CD4-positive, alpha-beta T cell treated with Interleukin-17A for 4 hours (primary cell): ENCODE measurements at regions not wholly inside any gene's neighbourhood (a gene's known extent, or its start where the extent isn't known, plus 50 kb on each side); places are given as distances from the start of the nearest gene placed in this dataset.
"Not testable (repeated sequence)": the region's sequence is repeated elsewhere in the genome, so short reads cannot be mapped to it uniquely, and the experiment has no call there.

Experiments
- DNase-seq: peaks from one replicate; pipeline ENCODE4 v3.0.0-alpha.2; 2020; ENCODE audit warnings: mixed read lengths

- no peak for DNase-seq
These were observed 521.0 kb downstream of the ADCYAP1 start for GRCh38 chr18:1425679-1426078.

GRCh38 chr18:1435487-1435886 is 530.8 kb downstream of the ADCYAP1 start:
- no peak for DNase-seq

DNA sequence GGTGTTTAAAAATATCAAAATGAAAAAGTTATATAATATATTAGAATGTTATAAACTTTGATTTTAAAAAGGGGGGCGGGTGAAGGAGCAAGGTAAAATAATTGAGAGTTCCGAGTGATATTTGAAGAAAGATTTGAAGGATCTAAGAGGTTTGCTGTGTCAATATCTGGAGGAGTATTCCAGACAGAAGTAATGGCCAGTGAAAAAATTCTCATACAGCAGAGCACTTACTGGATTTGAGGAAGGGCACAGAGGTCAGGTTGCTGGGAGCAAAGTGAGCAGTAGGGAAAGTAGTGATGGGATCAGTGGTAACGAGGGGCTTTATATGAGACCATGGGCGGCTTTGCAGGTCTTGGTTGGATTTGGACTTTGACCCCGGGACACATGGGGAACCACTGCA is 531.5 kb downstream of the ADCYAP1 start:
- no peak for DNase-seq

DNA sequence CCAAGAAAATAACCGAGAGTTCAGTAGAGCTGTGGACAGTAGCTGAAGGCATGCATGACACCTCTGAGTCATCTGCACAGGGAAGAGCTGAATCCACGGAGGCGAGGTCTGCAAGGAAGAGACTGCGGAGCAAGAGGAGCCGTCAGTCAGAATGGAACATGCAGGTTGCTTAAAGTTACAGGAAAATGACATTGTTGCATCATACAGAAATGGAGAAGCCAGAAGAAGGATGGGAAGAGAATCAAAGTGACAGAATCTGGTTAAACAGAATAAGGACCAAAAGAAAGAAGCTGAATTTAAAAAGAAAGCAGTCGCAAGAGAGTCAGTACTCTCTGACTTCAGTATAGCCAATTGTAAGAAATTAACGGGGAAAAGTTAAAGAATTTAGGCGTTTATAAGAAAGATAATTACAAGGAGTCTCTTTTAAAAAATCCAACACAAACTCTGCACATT is 533.8 kb downstream of the ADCYAP1 start:
- no peak for DNase-seq

DNA sequence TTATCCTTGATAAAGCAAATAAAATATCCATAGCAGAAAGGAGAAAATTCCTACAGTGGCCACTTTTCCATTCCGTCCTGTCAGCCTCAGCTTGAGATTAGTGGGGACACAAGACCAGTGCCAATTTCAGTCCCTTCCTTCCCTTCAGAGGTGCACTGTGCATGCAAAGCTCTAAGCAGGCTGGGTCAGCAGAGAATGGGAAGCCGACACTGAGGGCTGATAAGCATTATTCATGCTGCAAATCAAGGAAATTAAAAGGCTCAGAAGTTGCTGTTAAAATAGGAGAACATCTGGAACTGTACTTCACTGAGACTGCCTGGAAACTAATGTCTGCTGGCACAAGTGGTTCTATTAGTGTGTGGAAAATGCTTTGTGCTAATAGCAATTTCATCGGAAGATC is 534.3 kb downstream of the ADCYAP1 start:
- no peak for DNase-seq

DNA sequence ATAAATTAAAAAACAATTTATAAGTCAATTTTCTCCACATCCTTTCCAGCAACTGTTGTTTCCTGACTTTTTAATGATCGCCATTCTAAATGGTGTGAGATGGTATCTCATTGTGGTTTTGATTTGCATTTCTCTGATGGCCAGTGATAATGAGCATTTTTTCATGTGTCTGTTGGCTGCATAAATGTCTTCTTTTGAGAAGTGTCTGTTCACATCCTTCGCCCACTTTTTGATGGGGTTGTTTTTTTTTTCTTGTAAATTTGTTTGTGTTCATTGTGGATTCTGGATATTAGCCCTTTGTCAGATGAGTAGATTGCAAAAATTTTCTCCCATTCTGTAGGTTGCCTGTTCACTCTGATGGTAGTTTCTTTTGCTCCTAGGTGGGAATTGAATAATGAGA is 539.4 kb downstream of the ADCYAP1 start:
- not testable (repeated sequence) for DNase-seq

- DNase-seq = no peak
These were observed 542.1 kb downstream of the ADCYAP1 start for GRCh38 chr18:1446765-1447164.

- DNase-seq = no peak
These were observed 548.1 kb downstream of the ADCYAP1 start for GRCh38 chr18:1452821-1453220.

DNA sequence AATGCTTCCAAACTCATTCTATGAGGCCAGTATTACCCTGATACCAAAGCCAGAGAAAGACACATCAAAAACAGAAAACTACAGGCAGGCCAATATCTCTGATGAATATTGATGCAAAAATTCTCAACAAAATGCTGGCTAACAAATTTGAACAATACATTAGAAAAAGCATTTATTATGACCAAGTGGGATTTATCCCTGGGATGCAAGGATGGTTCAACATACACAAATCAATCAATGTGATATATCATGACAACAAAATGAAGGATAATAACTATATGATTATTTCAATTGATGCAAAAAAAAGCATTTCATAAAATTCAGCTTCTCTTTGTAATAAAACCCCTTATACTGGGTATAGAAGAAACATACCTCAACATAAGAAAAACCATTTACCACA is 550.9 kb downstream of the ADCYAP1 start:
- DNase-seq = no peak

DNA sequence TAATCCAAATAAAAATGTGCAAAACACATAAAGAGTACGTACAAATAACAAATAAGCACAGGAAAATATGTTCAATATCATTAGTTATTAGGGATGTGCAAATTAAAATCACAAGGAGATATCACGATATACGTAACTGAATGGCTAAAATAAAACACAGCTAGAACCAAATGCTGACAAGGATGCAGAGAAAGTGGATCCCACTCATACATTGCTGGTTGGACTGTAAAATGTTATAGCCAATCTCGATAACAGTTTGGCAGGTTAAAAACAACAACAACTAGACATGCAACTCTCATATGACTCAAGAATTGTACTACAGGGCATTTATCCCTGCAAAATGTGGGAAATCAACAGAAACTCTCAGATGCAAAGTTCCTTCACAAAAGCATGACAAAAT is 553.9 kb downstream of the ADCYAP1 start:
- DNase-seq = no peak

DNA sequence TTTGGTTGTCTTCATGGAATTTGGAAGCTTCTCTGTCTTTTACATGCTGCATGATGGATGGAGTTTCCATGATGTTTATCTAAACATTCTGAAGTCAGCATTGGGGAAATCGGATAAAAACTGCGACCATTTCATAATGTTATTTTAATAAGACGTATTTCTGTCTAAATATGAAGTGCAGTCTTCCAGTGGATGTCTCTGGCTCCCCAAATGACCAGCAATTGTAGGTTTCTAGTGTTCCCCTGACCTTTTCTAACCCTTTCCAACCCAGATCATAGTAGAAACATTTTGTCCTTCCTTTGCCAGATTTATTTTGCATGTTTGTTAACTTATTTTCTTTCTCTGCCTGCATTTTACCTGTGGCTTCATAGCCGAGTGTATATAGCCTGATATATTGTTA is 559.3 kb downstream of the ADCYAP1 start:
- DNase-seq = no peak

DNA sequence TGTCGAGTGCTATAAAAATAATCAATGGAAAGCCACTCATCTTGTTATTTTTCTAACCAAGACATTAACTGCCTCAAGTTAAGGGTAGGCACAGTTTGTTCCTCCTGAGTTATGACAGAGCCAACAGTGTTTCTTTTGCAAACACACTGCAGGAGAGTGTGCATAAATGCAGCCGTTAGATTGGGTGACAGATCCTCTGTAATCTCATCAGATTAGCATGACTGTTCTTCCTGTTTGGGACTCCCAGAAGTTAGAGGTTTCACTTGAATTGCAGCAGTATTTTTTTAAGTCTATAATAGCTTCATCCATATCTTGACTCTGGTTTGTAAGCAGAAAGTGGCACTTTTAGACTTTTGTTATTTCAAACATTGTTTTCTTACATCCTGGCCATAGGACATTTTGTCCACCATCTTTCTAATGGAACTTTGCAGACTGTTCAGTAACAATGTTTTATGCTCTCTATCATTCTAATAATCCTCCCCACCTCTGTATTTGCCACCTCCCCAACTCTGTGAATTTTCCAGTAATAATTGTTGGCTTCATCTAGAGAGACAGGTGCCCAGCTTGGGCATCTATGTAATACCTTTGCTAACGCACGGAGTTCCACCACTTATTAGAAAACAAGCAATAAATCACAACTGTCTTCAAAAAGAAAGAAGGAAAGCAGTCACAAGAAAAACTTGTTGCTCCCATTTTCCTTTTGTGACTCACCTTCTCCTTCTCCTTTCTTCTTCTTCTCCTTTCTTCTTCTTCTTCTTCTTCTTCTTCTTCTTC is 560.0 kb downstream of the ADCYAP1 start:
- no peak for DNase-seq

- no peak for DNase-seq
These were observed 561.4 kb downstream of the ADCYAP1 start for GRCh38 chr18:1466035-1466434.

- no peak for DNase-seq
These were observed 562.8 kb downstream of the ADCYAP1 start for GRCh38 chr18:1467461-1467964.

- no peak for DNase-seq
These were observed 563.9 kb downstream of the ADCYAP1 start for GRCh38 chr18:1468550-1468949.

GRCh38 chr18:1475867-1476266 is 571.2 kb downstream of the ADCYAP1 start:
- no peak for DNase-seq

DNA sequence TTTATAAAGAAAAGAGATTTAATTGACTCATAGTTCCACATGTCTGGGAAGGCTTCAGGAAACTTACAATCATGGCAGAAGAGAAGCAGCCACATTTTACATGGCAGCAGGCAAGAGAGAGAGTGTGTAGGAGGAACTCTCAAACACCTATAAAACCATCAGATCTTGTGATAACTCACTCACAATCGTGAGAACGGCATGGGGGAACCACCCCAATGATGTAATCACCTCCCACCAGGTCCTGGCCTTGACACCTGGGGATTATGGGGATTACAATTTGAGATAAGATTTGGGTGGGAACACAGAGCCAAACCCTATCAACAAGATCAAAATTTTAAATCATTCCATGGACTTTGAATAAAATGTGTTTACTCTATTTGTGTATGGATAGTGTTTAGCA is 575.6 kb downstream of the ADCYAP1 start:
- DNase-seq = no peak

DNA sequence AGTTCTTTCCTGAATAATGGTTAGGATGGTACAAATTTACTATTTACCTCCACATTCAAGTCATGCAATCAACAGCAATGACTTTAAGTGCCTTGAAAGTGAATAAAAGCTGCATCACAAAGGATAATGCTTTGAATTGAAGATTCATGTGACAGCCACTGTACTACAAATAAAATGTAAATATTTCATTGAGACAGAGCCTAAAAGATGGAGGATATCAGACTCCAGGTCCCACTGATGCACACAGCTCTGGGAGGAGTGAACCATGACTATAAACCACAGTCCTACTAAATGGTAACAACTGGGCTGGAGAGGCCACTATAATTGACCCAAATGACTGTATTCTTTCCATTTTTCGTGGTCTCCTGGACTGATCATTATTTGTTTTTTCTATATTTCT is 576.9 kb downstream of the ADCYAP1 start:
- no peak for DNase-seq

- DNase-seq = no peak
These were observed 578.7 kb downstream of the ADCYAP1 start for GRCh38 chr18:1483385-1483784.

DNA sequence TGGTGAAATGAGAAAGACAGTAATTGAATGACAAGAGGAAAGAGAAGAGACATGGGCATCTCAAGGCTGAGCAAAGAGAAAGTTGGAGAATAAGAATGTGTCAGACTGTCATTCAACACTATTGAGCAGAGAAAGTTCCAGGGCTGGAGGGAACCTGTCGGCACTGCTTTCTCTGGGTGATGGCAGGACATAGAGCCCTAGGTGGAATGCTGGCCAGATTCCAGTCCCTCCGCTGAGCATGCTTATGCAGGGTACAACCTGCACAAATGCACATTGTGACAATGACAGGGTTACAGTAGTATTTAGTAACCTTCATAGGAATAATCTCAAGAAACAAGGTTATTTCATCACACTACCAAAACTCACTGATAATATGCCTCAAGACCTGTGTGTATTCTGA is 582.8 kb downstream of the ADCYAP1 start:
- no peak for DNase-seq

GRCh38 chr18:1488394-1488793 is 583.7 kb downstream of the ADCYAP1 start:
- no peak for DNase-seq

DNA sequence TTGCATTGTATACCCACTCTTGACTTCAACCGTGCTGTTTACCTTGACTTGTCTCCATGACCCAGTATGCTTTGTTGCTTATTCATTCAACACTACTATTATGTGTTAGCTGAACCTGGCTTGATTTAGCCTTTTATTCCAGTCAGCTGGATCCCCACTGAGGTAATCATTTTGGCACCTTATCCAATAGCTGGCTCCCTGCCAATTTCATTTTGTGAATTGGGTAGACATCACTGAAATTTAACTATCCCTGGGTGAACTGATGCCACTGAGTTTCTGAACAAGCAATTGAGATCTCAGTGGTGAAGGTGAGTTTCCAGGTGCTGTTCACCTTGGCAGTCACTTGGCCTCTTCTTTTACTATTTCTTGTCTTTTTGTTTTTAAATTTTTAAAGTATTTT is 584.3 kb downstream of the ADCYAP1 start:
- DNase-seq = no peak

- DNase-seq = no peak
These were observed 590.7 kb downstream of the ADCYAP1 start for GRCh38 chr18:1495387-1495786.

DNA sequence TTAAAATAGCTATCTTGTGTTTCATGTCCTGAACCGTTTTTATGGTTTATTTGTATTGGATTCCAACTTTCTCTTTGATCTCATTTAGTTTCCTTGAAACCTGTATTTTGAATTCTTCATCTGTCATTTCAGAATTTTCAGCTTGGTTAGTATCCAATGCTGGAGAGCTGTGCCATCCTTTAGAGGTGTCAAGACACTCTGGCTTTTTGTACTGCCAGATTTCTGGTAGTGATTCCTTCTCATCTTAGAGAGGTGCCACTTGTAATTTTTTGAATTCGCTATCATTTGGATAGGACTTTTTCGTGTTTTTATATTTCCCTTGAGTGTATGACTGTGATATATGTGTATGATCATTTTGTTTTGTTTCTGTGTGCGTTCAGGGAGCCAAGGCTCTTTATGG is 591.4 kb downstream of the ADCYAP1 start:
- no peak for DNase-seq

DNA sequence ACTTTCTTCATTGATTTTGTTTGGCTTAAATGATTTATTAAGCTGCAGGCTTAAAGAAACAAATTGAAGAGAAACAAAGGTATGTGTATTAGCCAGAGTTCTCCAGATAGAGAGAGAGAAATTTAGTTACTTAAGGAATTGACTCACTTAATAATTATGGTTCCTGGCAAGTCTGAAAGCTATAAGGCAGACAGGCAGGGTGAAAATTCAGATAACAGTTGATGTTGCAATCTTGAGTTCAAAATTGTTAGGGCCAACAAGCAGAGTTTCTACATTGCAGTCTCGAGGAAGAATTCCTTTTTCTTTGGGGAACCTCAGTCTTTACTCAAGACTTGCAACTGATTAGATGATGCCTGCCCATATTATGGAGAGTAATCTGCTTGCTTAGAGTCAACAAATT is 593.5 kb downstream of the ADCYAP1 start:
- no peak for DNase-seq
